Vagina (tissue), 2 donors: ENCODE measurements at regions not wholly inside any gene's neighbourhood (a gene's known extent, or its start where the extent isn't known, plus 50 kb on each side); places are given as distances from the start of the nearest gene placed in this dataset.

Source experiments
- CTCF ChIP-seq, 3 experiments: fragments of 450-650 bp in 2 of 3; fragments of 200-600 bp in 1 of 3; sonication (generic) in 1 of 3; IDR thresholded peaks; one replicate each; pipeline ENCODE4 v1.5.1; 2017 to 2019; ENCODE audit warnings: antibody characterized with exemption in 3 of 3, mild to moderate bottlenecking in 2 of 3, moderate library complexity in 2 of 3
- POLR2AphosphoS5 ChIP-seq, 2 donors: sonication (generic); formaldehyde crosslinking; IDR thresholded peaks; one replicate each; pipeline ENCODE4 v1.9.0; 2017; ENCODE audit warnings: antibody characterized with exemption in 2 of 2, mild to moderate bottlenecking in 2 of 2, low read depth in 1 of 2; ENCODE audit not compliant: insufficient read depth in 1 of 2

- TF ChIP-seq POLR2AphosphoS5 (IDR thresholded peaks at IDR 0.05; ENCODE audit: insufficient read depth in 1 of 2, low read depth in 1 of 2) (no peak), CTCF (IDR thresholded peaks at IDR 0.05) (no peak)
Measured at GRCh38 chr21:17429936-17430335, 82.9 kb upstream of the CXADR start.
